ENCODE measurements at regions not wholly inside any gene's neighbourhood (a gene's known extent, or its start where the extent isn't known, plus 50 kb on each side); places are given as distances from the start of the nearest gene placed in this dataset.

DNA sequence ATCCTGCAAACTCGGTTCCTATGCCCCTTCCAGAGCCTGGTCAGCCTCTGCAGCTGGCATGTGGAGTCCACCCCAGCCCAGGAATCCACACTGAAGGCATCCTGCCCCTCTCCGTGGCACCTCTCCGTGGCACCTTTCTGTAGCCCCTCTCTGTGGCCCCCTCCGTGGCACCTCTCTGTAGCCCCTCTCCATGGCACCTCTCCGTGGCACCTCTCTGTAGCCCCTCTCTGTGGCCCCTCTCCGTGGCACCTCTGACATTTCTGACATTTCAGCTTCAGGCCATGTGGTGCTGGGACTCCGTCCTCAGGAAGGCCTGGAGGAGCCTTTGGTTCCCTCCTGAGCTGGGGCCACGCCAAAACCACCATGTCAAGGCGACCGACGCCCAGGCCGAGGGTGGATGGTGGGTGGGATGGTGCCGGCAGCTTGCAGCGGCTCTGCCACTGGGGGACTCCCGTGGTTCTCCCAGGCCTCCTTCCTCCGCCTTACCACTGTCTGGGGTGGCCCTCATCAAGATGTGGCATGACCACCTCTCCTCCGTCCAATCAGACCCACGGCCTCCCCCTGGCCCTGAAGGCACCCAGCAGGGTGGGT lies 1518.5 kb downstream of the BRD1 start:
- Histone ChIP-seq H3K9me3 (ENCODE audit: severe bottlenecking) (no peaks in the 10 kb centered on the region), H3K36me3 (ENCODE audit: low read depth) (no peaks in the 10 kb centered on the region), H3K27me3 (ENCODE audit: insufficient read depth, poor library complexity, severe bottlenecking) (no peaks in the 10 kb centered on the region), H3K4me3 (ENCODE audit: severe bottlenecking) (no peak overlapping the region), H3K27ac (ENCODE audit: poor library complexity, severe bottlenecking) (no peak overlapping the region), H3K4me1 (ENCODE audit: insufficient read depth, poor library complexity, severe bottlenecking) (no peaks in the 10 kb centered on the region)
- TF ChIP-seq, protein P1, sequence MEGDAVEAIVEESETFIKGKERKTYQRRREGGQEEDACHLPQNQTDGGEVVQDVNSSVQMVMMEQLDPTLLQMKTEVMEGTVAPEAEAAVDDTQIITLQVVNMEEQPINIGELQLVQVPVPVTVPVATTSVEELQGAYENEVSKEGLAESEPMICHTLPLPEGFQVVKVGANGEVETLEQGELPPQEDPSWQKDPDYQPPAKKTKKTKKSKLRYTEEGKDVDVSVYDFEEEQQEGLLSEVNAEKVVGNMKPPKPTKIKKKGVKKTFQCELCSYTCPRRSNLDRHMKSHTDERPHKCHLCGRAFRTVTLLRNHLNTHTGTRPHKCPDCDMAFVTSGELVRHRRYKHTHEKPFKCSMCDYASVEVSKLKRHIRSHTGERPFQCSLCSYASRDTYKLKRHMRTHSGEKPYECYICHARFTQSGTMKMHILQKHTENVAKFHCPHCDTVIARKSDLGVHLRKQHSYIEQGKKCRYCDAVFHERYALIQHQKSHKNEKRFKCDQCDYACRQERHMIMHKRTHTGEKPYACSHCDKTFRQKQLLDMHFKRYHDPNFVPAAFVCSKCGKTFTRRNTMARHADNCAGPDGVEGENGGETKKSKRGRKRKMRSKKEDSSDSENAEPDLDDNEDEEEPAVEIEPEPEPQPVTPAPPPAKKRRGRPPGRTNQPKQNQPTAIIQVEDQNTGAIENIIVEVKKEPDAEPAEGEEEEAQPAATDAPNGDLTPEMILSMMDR (IDR thresholded peaks at IDR 0.05; ENCODE audit: poor library complexity, severe bottlenecking) = no peak
- ATAC-seq (ENCODE audit: low read depth) = no peak
- DNase-seq (ENCODE audit: low spot score) = peak; percentile 46

DNA sequence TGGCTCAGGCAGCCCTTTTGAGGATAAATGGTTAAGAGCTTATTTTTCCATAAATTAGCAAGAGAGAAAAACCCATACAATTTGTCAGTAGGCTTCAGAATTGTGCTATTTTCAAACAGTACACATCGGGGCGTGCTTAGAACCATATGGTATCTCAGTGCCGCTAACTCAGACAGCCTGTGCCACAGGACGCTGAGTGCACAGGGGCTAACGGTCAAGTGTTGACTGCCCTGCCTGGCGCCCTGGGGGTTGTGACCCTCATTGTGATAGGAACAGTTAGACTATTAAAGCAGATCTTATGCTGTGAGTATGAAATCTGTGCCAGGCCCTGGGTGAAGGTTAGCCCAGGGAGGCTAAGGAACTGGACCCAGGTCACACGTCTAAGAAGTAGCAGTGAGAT lies 1519.7 kb downstream of the BRD1 start:
- DNase-seq (ENCODE audit: low spot score) = no peak
- no peaks in the 10 kb centered on the region for H3K27me3 ChIP-seq (ENCODE audit: insufficient read depth, poor library complexity, severe bottlenecking)

DNA sequence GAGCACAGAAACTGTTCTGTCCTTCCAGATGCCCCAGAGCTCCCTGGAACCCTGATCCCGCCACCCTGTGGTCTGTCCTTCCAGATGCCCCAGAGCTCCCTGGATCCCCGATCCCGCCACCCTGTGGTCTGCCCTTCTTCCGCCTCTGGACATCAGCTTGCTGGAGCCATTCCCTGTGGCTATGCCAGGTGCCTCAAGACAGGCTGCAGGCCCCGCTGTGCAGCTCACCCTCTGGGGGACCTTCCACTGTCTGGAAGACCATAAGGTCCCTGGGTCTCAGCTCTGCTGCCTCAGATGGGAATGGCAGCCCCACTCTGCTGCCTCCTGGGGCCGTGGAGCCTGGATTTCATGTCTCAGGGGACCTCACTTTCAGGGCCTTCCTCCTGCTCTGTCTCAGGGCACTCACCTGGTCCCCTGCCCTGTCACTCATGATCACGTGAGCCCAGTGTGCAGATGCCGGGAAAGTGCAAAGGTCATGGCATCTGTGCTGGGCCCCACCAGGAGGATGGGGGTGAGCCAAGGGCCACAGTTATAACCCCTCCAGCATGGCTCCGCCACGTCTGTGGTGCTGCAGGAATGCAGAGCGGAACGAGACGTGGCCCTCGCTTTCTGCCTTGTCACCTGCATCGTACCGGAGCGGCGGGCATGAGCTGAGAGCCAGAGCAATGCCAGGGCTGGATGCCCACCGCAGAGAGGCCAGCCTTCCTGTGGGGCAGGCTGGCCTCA lies 1520.7 kb downstream of the BRD1 start:
- H3K4me3 ChIP-seq (ENCODE audit: severe bottlenecking) = no peak overlapping the region
- no peaks in the 10 kb centered on the region for H3K36me3 ChIP-seq (ENCODE audit: low read depth)
- no peaks in the 10 kb centered on the region for H3K4me1 ChIP-seq (ENCODE audit: insufficient read depth, poor library complexity, severe bottlenecking)
- no peak for DNase-seq (ENCODE audit: low spot score)
- H3K9me3 ChIP-seq (ENCODE audit: severe bottlenecking) = no peaks in the 10 kb centered on the region
- H3K27ac ChIP-seq (ENCODE audit: poor library complexity, severe bottlenecking) = no peak overlapping the region
- H3K27me3 ChIP-seq (ENCODE audit: insufficient read depth, poor library complexity, severe bottlenecking) = no peaks in the 10 kb centered on the region
- ATAC-seq (ENCODE audit: low read depth) = no peak
- TF ChIP-seq, protein P1 (IDR thresholded peaks at IDR 0.05; ENCODE audit: poor library complexity, severe bottlenecking) = no peak

More for the DNA sequence above, 1519.7 kb downstream of the BRD1 start:
- no peak for ATAC-seq (ENCODE audit: low read depth)
- no peaks in the 10 kb centered on the region for H3K36me3 ChIP-seq (ENCODE audit: low read depth)
- no peaks in the 10 kb centered on the region for H3K9me3 ChIP-seq (ENCODE audit: severe bottlenecking)
- no peak overlapping the region for H3K4me3 ChIP-seq (ENCODE audit: severe bottlenecking)
- H3K27ac ChIP-seq (ENCODE audit: poor library complexity, severe bottlenecking) = no peak overlapping the region
- TF ChIP-seq, protein P1 (IDR thresholded peaks at IDR 0.05; ENCODE audit: poor library complexity, severe bottlenecking) = no peak
- no peaks in the 10 kb centered on the region for H3K4me1 ChIP-seq (ENCODE audit: insufficient read depth, poor library complexity, severe bottlenecking)

DNA sequence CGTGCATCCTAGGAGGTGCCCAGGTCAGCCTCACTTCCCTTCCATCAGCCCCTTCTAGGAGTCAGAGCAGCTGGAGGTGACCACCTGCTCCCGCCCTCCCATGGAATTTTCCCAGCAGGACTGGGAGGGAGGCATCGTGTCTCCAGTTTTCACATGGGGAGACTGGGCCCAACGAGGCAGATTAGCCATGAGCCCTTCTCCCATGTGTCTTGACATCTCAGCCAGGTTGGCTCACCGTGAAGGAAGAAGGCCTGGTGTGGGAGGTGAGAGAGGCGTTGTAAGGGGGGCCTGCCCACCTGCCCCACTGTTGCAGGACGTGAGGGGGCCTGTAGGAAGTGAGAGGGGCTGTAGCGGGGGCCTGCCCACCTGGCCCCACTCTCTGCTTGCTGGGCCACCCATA lies 1521.4 kb downstream of the BRD1 start:
- TF ChIP-seq, protein P1 (IDR thresholded peaks at IDR 0.05; ENCODE audit: poor library complexity, severe bottlenecking) = no peak

DNA sequence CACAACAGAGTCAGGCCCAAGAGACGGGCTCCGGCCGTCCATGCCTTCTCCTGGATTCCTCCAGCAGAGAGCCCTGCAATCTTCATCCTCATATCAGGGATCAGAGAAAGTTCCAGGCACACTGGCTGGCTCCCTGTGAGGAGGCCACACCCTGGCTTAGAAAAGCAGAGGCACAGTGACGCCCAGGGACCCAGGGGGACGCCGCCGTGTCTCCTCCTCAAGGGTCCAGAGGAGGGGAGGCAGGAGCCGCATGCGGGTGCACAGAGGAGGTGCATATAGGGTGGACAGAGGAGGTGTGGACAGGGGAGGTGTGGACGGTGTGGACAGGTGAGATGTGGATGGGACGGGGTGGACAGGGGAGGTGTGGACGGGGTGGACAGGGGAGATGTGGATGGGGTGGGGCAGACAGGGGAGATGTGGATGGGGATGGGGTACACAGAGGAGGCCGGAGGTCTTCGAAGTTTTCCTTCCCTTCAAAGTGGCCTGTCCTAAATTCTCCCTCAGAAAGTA lies 1521.9 kb downstream of the BRD1 start:
- no peak overlapping the region for H3K4me3 ChIP-seq (ENCODE audit: severe bottlenecking)
- no peaks in the 10 kb centered on the region for H3K9me3 ChIP-seq (ENCODE audit: severe bottlenecking)
- no peak for ATAC-seq (ENCODE audit: low read depth)
- no peaks in the 10 kb centered on the region for H3K27me3 ChIP-seq (ENCODE audit: insufficient read depth, poor library complexity, severe bottlenecking)
- TF ChIP-seq, protein P1 (IDR thresholded peaks at IDR 0.05; ENCODE audit: poor library complexity, severe bottlenecking) = no peak
- no peaks in the 10 kb centered on the region for H3K36me3 ChIP-seq (ENCODE audit: low read depth)
- H3K4me1 ChIP-seq (ENCODE audit: insufficient read depth, poor library complexity, severe bottlenecking) = no peaks in the 10 kb centered on the region
- peak; percentile 68 for DNase-seq (ENCODE audit: low spot score)
- no peak overlapping the region for H3K27ac ChIP-seq (ENCODE audit: poor library complexity, severe bottlenecking)

More for the DNA sequence above, 1521.4 kb downstream of the BRD1 start:
- H3K27ac ChIP-seq (ENCODE audit: poor library complexity, severe bottlenecking) = no peak overlapping the region
- H3K36me3 ChIP-seq (ENCODE audit: low read depth) = no peaks in the 10 kb centered on the region
- no peak for DNase-seq (ENCODE audit: low spot score)
- H3K4me1 ChIP-seq (ENCODE audit: insufficient read depth, poor library complexity, severe bottlenecking) = no peaks in the 10 kb centered on the region
- no peak overlapping the region for H3K4me3 ChIP-seq (ENCODE audit: severe bottlenecking)
- H3K27me3 ChIP-seq (ENCODE audit: insufficient read depth, poor library complexity, severe bottlenecking) = no peaks in the 10 kb centered on the region
- no peak for ATAC-seq (ENCODE audit: low read depth)
- H3K9me3 ChIP-seq (ENCODE audit: severe bottlenecking) = no peaks in the 10 kb centered on the region
